Thyroid gland (tissue), 4 donors: ENCODE measurements at regions not wholly inside any gene's neighbourhood (a gene's known extent, or its start where the extent isn't known, plus 50 kb on each side); places are given as distances from the start of the nearest gene placed in this dataset.

Experiments
- DNase-seq, 2 donors: peaks; one replicate each; pipeline ENCODE4 v3.0.0-alpha.2; 2019
- H3K27ac ChIP-seq, 3 donors: fragments of 200-600 bp; sonication (generic); 1 replicate in 2 of 3; 2 replicates in 1 of 3; pipeline ENCODE4 v1.5.1; 2016 to 2019; ENCODE audit warnings: mild to moderate bottlenecking in 1 of 3, moderate library complexity in 1 of 3
- H3K27me3 ChIP-seq: fragments of 200-600 bp; sonication (generic); one replicate; pipeline ENCODE4 v1.5.1; 2019
- H3K36me3 ChIP-seq, 2 donors: fragments of 200-600 bp; sonication (generic); one replicate each; pipeline ENCODE4 v1.5.1; 2016 to 2019
- H3K4me1 ChIP-seq, 2 donors: fragments of 200-600 bp; sonication (generic); one replicate each; pipeline ENCODE4 v1.5.1; 2017 to 2019
- H3K4me3 ChIP-seq, 3 donors: fragments of 200-600 bp; sonication (generic); replicated peaks in 1 of 3; 1 replicate in 2 of 3; 2 replicates in 1 of 3; pipeline ENCODE4 v1.5.1; 2016; ENCODE audit warnings: mild to moderate bottlenecking in 1 of 3
- H3K9me3 ChIP-seq: fragments of 200-600 bp; sonication (generic); one replicate; pipeline ENCODE4 v1.5.1; 2017
- POLR2A ChIP-seq, 2 donors: fragments of 450-650 bp; IDR thresholded peaks; one replicate each; pipeline ENCODE4 v1.6.1; 2017; ENCODE audit warnings: antibody characterized with exemption in 2 of 2, mild to moderate bottlenecking in 2 of 2, moderate library complexity in 1 of 2
- WGBS, 2 donors: methylation state at CpG; one replicate each; pipeline ENCODE4 v1.1.5; 2017; 5-methylcytosine and 5-hydroxymethylcytosine counted together
- intact Hi-C: fragments of 100-400 bp; cut with DNase I; formaldehyde crosslinking; loops from one replicate; pipeline ENCODE4 v1.15.1; 2023
- TF ChIP-seq, protein P1 (sequence below), 6 experiments: fragments of 200-600 bp in 3 of 6; fragments of 450-650 bp in 3 of 6; sonication (generic) in 3 of 6; IDR thresholded peaks; one replicate each; pipeline ENCODE4 v1.5.1; 2016 to 2019; ENCODE audit warnings: antibody characterized with exemption in 6 of 6, mild to moderate bottlenecking in 2 of 6, inconsistent platforms in 1 of 6, moderate library complexity in 1 of 6

DNA sequence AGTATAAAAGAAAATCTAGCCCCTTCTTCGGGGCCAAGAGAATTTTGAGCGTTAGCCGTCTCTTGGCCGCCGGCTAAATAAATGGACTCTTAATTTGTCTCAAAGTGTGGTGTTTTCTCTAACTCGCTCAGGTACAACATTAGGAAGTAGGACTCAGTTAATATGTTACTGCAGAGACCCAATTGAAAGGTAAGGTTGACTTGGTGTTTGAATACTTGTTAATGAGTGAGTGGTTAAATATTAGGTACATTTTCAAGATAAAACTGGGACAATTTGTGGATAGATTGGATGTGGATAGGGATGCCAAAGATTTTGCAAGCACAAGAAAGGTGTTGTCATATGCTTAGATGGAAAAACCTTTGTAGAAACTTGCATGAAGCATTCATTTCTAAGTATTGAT, 1177.3 kb upstream of the CDH18 start:
- H3K27ac ChIP-seq: no peak overlapping the region
- no peak overlapping the region for H3K4me3 ChIP-seq
- no peaks in the 10 kb centered on the region for H3K9me3 ChIP-seq
- no peaks in the 10 kb centered on the region for H3K36me3 ChIP-seq
- no peak for DNase-seq
- no peaks in the 10 kb centered on the region for H3K4me1 ChIP-seq
- WGBS, 2 donors: 84 to 92% methylated on average over 6 of the region's 6 CpGs
- no peak for TF ChIP-seq POLR2A (IDR thresholded peaks at IDR 0.05)
- TF ChIP-seq, protein P1, sequence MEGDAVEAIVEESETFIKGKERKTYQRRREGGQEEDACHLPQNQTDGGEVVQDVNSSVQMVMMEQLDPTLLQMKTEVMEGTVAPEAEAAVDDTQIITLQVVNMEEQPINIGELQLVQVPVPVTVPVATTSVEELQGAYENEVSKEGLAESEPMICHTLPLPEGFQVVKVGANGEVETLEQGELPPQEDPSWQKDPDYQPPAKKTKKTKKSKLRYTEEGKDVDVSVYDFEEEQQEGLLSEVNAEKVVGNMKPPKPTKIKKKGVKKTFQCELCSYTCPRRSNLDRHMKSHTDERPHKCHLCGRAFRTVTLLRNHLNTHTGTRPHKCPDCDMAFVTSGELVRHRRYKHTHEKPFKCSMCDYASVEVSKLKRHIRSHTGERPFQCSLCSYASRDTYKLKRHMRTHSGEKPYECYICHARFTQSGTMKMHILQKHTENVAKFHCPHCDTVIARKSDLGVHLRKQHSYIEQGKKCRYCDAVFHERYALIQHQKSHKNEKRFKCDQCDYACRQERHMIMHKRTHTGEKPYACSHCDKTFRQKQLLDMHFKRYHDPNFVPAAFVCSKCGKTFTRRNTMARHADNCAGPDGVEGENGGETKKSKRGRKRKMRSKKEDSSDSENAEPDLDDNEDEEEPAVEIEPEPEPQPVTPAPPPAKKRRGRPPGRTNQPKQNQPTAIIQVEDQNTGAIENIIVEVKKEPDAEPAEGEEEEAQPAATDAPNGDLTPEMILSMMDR (IDR thresholded peaks at IDR 0.05): no peak
- H3K27me3 ChIP-seq: no peaks in the 10 kb centered on the region
- intact Hi-C loops: no loop called here

DNA sequence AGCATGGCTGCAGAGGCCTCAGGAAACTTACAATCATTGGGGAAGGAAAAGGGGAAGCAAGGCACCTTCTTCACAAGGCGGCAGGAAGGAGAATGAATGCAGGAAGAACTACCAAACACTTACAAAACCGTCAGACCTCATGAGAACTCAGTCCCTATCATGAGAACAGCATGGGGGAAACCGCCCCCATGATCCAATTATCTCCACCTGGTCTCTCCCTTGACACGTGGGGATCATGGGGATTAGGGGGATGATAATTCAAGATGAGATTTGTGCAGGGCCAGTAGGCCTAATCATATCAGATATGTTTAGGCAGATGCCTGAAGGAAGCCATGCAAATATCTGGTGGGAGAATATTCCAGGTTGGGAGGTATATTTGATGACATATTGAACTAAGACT, 1176.4 kb upstream of the CDH18 start:
- Histone ChIP-seq H3K27ac (no peak overlapping the region), H3K36me3 (no peaks in the 10 kb centered on the region), H3K4me3 (no peak overlapping the region), H3K27me3 (no peaks in the 10 kb centered on the region), H3K9me3 (no peaks in the 10 kb centered on the region), H3K4me1 (no peaks in the 10 kb centered on the region)
- WGBS, 2 donors: 66 to 75% methylated on average over 4 of the region's 4 CpGs
- no peak for TF ChIP-seq POLR2A (IDR thresholded peaks at IDR 0.05)
- TF ChIP-seq, protein P1 (IDR thresholded peaks at IDR 0.05): no peak
- intact Hi-C loops: no loop called here
- no peak for DNase-seq

DNA sequence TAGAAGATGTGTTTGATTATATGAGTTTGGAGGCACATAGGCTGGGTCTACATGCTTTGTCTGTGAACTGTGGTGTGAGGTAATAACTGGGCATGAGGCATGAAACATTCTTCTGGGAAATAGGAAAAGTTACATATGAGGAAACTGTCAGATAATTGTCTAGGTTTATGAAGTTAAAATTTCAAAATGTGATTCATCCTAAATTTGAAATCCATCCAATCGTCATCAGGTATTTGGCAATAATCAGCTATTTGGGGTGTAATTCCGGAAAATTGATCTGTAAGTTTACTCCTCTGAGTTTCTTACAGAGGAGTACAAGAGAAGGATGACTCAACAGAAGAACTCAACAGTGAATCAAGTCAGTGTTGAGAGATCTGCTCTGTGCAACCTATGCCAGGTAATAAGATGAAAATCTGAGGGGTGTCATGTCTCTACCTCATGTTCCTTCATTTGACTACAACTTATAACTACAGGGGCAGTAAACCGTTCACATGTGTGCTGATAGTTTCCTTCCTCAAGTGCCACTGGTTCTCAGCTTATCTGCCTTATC, 1171.6 kb upstream of the CDH18 start:
- no peaks in the 10 kb centered on the region for H3K9me3 ChIP-seq
- no peaks in the 10 kb centered on the region for H3K36me3 ChIP-seq
- H3K27me3 ChIP-seq: no peaks in the 10 kb centered on the region
- no peaks in the 10 kb centered on the region for H3K4me1 ChIP-seq
- WGBS, 2 donors: 87 to 88% methylated on average over 3 of the region's 3 CpGs
- DNase-seq: no peak
- no peak overlapping the region for H3K27ac ChIP-seq
- no peak overlapping the region for H3K4me3 ChIP-seq
- intact Hi-C loops: no loop called here
- TF ChIP-seq POLR2A (IDR thresholded peaks at IDR 0.05): no peak
- TF ChIP-seq, protein P1 (IDR thresholded peaks at IDR 0.05): no peak

DNA sequence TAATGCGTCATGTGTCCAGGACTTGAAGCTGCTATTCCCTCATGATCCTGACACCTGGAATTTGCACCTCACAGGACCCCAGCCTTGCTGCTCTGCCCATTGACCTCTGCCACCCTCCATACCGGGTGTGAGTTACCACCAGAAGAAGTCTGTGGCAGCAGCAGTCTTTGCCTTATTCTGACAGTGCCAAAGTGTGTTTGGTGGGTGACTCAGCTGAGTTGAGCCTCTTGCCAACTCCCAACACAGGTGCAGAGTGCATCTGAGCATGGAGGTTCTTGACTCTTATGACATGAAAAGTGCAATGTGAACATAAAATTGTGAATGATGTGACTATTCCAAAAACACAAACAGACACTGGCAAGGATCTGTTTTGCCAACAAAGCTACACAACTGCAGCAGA, 1166.5 kb upstream of the CDH18 start:
- Histone ChIP-seq H3K4me1 (no peaks in the 10 kb centered on the region), H3K36me3 (no peaks in the 10 kb centered on the region), H3K9me3 (no peaks in the 10 kb centered on the region), H3K27me3 (no peaks in the 10 kb centered on the region), H3K27ac (no peak overlapping the region), H3K4me3 (no peak overlapping the region)
- TF ChIP-seq POLR2A (IDR thresholded peaks at IDR 0.05): no peak
- TF ChIP-seq, protein P1 (IDR thresholded peaks at IDR 0.05): no peak
- DNase-seq: no peak
- intact Hi-C loops: no loop called here
- 87 to 92% methylated on average over 2 of the region's 2 CpGs for WGBS, 2 donors

DNA sequence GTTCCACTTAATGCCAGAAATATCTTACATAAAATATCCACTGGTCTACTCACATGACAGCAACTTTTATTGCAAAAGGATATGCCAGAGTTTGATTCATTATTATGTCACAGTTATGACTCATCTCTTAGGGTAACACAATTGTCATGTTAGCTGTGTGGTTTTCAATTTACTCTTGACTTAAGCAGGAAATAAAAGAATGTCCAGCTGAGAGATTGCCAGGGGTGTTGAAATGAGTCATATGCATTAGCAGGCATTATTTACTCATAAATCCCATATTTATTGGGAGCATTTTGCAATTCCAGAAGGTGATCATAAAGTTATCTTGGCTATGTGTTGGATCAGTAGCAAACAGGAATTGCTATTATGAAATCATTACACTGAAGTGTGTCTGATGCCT, 1164.6 kb upstream of the CDH18 start:
- Histone ChIP-seq H3K27ac (no peak overlapping the region), H3K4me3 (no peak overlapping the region), H3K27me3 (no peaks in the 10 kb centered on the region), H3K36me3 (no peaks in the 10 kb centered on the region), H3K4me1 (no peaks in the 10 kb centered on the region), H3K9me3 (no peaks in the 10 kb centered on the region)
- intact Hi-C loops: no loop called here
- no peak for DNase-seq
- TF ChIP-seq POLR2A (IDR thresholded peaks at IDR 0.05): no peak
- TF ChIP-seq, protein P1 (IDR thresholded peaks at IDR 0.05): no peak
